ENCODE measurements at regions not wholly inside any gene's neighbourhood (a gene's known extent, or its start where the extent isn't known, plus 50 kb on each side); places are given as distances from the start of the nearest gene placed in this dataset.

- TF ChIP-seq EZH2 (IDR thresholded peaks at IDR 0.05; ENCODE audit: low read depth) (no peak), CTCF (conservative IDR thresholded peaks at IDR 0.05) (no peak)
Observed at GRCh38 chr6:49003348-49003747, 459.7 kb downstream of the MMUT start.

Measured in PC-9 (cell line).